RWPE2 (cell line): ENCODE measurements at regions not wholly inside any gene's neighbourhood (a gene's known extent, or its start where the extent isn't known, plus 50 kb on each side); places are given as distances from the start of the nearest gene placed in this dataset.

Experiments
- ATAC-seq: fragments of 200-7000 bp; cut with Tn5 transposase; 3 replicates; pipeline ENCODE4 v1.9.1; 2021; ENCODE audit warnings: low read depth
- DNase-seq: peaks from one replicate; pipeline ENCODE4 v3.0.0-alpha.2; 2020; ENCODE audit warnings: low spot score
- H3K27ac ChIP-seq: fragments of 450-650 bp; 2 replicates; pipeline ENCODE4 v1.5.1; 2017; ENCODE audit warnings: mild to moderate bottlenecking; ENCODE audit not compliant: poor library complexity, severe bottlenecking
- H3K27me3 ChIP-seq: fragments of 250-450 bp; sonication (Bioruptor Pico); 2 replicates; pipeline ENCODE4 v1.5.1; 2021; ENCODE audit warnings: mild to moderate bottlenecking, moderate library complexity; ENCODE audit not compliant: insufficient read depth, poor library complexity, severe bottlenecking
- H3K36me3 ChIP-seq: fragments of 250-450 bp; sonication (Bioruptor Pico); 2 replicates; pipeline ENCODE4 v1.5.1; 2020; ENCODE audit warnings: low read depth, mild to moderate bottlenecking, moderate library complexity
- H3K4me1 ChIP-seq: fragments of 250-450 bp; sonication (Bioruptor Pico); 2 replicates; pipeline ENCODE4 v1.5.1; 2021; ENCODE audit warnings: mild to moderate bottlenecking, moderate library complexity; ENCODE audit not compliant: insufficient read depth, poor library complexity, severe bottlenecking
- H3K4me3 ChIP-seq: fragments of 250-450 bp; sonication (Bioruptor Pico); 2 replicates; pipeline ENCODE4 v1.5.1; 2021; ENCODE audit warnings: mild to moderate bottlenecking, moderate library complexity; ENCODE audit not compliant: severe bottlenecking
- H3K9me3 ChIP-seq: fragments of 250-450 bp; sonication (Bioruptor Pico); 2 replicates; pipeline ENCODE4 v1.5.1; 2021; ENCODE audit warnings: mild to moderate bottlenecking, moderate library complexity; ENCODE audit not compliant: severe bottlenecking
- CTCF ChIP-seq: fragments of 450-650 bp; IDR thresholded peaks from one replicate; pipeline ENCODE4 v1.5.1; 2017; ENCODE audit warnings: mild to moderate bottlenecking, moderate library complexity; ENCODE audit not compliant: poor library complexity, severe bottlenecking

- DNase-seq (peak; percentile 76), ATAC-seq (no peak)
- Histone ChIP-seq H3K27ac (no peak overlapping the region), H3K27me3 (no peaks in the 10 kb centered on the region), H3K4me3 (no peak overlapping the region), H3K36me3 (no peaks in the 10 kb centered on the region), H3K4me1 (no peaks in the 10 kb centered on the region), H3K9me3 (no peaks in the 10 kb centered on the region)
- TF ChIP-seq CTCF: no peak
Observed at GRCh38 chr5:1703352-1704050, 96.1 kb downstream of the MRPL36 start.

- no peak for ATAC-seq
- TF ChIP-seq CTCF: no peak
- DNase-seq: no peak
Observed at GRCh38 chr5:1702318-1702717, 97.3 kb downstream of the MRPL36 start.

GRCh38 chr5:1701884-1702283 is 97.8 kb downstream of the MRPL36 start:
- no peaks in the 10 kb centered on the region for H3K4me1 ChIP-seq
- H3K9me3 ChIP-seq: no peaks in the 10 kb centered on the region
- peaks cover 15% of the 10 kb centered on the region for H3K27me3 ChIP-seq
- DNase-seq: no peak
- no peak overlapping the region for H3K4me3 ChIP-seq
- no peak for TF ChIP-seq CTCF
- H3K27ac ChIP-seq: no peak overlapping the region
- ATAC-seq: no peak
- no peaks in the 10 kb centered on the region for H3K36me3 ChIP-seq

More at GRCh38 chr5:1702318-1702717, 97.3 kb downstream of the MRPL36 start:
- H3K4me3 ChIP-seq: no peak overlapping the region
- peaks cover 11% of the 10 kb centered on the region for H3K27me3 ChIP-seq
- H3K27ac ChIP-seq: no peak overlapping the region
- no peaks in the 10 kb centered on the region for H3K36me3 ChIP-seq
- H3K4me1 ChIP-seq: no peaks in the 10 kb centered on the region
- no peaks in the 10 kb centered on the region for H3K9me3 ChIP-seq

GRCh38 chr5:1701216-1701864 is 98.3 kb downstream of the MRPL36 start:
- ATAC-seq: no peak
- no peak for DNase-seq
- H3K4me3 ChIP-seq: no peak overlapping the region
- peaks cover 16% of the 10 kb centered on the region for H3K27me3 ChIP-seq
- H3K36me3 ChIP-seq: no peaks in the 10 kb centered on the region
- no peak for TF ChIP-seq CTCF
- H3K27ac ChIP-seq: no peak overlapping the region
- no peaks in the 10 kb centered on the region for H3K9me3 ChIP-seq
- H3K4me1 ChIP-seq: no peaks in the 10 kb centered on the region

GRCh38 chr5:1699394-1699793 is 100.2 kb downstream of the MRPL36 start:
- ATAC-seq (no peak), DNase-seq (no peak)
- Histone ChIP-seq H3K27me3 (peaks cover 22% of the 10 kb centered on the region), H3K27ac (no peak overlapping the region), H3K36me3 (no peaks in the 10 kb centered on the region), H3K4me1 (no peaks in the 10 kb centered on the region), H3K9me3 (no peaks in the 10 kb centered on the region), H3K4me3 (no peak overlapping the region)
- TF ChIP-seq CTCF: no peak
